ENCODE measurements at regions not wholly inside any gene's neighbourhood (a gene's known extent, or its start where the extent isn't known, plus 50 kb on each side); places are given as distances from the start of the nearest gene placed in this dataset.
A peak's percentile ranks its signal among the peaks of the same experiment; 100 is the strongest.

- TF ChIP-seq ZFX (IDR thresholded peaks at IDR 0.05), result no peak
- TF ChIP-seq, protein P1, sequence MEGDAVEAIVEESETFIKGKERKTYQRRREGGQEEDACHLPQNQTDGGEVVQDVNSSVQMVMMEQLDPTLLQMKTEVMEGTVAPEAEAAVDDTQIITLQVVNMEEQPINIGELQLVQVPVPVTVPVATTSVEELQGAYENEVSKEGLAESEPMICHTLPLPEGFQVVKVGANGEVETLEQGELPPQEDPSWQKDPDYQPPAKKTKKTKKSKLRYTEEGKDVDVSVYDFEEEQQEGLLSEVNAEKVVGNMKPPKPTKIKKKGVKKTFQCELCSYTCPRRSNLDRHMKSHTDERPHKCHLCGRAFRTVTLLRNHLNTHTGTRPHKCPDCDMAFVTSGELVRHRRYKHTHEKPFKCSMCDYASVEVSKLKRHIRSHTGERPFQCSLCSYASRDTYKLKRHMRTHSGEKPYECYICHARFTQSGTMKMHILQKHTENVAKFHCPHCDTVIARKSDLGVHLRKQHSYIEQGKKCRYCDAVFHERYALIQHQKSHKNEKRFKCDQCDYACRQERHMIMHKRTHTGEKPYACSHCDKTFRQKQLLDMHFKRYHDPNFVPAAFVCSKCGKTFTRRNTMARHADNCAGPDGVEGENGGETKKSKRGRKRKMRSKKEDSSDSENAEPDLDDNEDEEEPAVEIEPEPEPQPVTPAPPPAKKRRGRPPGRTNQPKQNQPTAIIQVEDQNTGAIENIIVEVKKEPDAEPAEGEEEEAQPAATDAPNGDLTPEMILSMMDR (conservative IDR thresholded peaks at IDR 0.05), result no peak
- H3K27ac ChIP-seq, result peak overlapping the region; percentile 63; the same call in 1 of the 2 replicates
Observed at GRCh38 chr4:41426539-41426938, 111.4 kb upstream of the LIMCH1 start.

DNA sequence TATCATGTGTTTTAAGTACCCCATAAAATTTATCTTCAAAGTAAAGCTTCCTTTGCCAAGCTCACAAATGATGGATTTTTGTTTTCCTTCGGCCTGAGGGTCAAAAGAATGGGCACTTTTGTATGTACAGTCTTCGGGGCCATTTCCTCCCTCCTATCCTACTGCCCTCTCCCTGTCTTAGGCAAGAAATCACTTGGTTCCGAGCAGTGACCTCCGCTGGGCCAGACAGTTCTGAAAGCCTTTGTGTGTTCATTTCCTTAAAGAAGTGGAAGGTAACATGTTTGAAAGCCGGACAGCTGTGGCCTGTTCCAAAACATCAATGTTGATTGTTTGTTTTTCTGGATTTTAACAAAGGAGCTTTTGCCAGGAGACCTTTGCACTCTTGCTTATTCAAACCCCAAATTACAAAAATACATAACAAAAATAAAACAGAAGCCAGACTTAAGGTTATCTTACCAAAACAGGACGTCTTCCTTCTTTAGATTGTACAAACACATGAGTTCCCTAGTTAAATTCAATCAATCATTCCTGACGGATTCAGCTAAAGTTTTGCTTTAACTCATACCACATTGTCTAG lies 110.6 kb upstream of the LIMCH1 start:
- H3K27ac ChIP-seq, result peak overlapping the region; percentile 45; the same call in 1 of the 2 replicates
- TF ChIP-seq, protein P1 (conservative IDR thresholded peaks at IDR 0.05), result no peak
- no peak for TF ChIP-seq ZFX (IDR thresholded peaks at IDR 0.05)

- H3K27ac ChIP-seq, result peak overlapping the region; percentile 58; the same call in 1 of the 2 replicates
- TF ChIP-seq ZFX (IDR thresholded peaks at IDR 0.05), result no peak
- TF ChIP-seq, protein P1 (conservative IDR thresholded peaks at IDR 0.05), result no peak
Observed at GRCh38 chr4:41427931-41428600, 109.9 kb upstream of the LIMCH1 start.

DNA sequence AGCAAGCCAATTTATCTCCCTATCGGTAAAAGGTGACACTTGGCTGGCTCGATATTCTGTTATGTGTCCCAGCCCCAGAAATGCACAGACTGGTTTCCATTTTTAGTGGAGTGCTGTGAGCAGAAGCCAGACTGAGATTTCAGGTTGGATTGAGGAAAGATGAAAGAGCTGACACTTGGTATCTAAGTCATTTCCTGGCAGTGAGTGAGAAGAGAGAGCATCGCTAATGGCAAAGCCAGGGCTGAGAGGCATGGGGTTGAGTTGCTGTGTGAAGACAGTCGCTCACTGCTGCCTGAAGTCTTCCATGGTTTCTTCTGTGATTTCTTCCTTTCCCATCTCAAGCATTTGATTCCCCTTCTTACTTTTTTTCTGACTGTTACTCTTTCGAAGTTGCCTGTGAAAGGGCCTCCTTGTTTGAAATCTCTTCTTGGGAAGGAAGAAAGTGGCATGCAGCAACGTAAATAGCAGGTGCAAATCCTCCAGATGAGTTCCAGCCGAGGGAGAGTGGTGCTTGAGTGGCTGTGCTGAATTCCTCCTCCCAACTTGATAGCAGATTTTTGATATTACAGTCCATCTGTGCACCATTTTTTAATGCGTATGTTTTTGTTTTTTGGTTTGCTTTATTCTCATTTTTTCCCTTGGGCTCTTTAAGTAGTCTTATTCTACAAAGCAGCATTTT lies 109.2 kb upstream of the LIMCH1 start:
- peak overlapping the region; percentile 58; the same call in 1 of the 2 replicates for H3K27ac ChIP-seq
- no peak for TF ChIP-seq ZFX (IDR thresholded peaks at IDR 0.05)
- TF ChIP-seq, protein P1 (conservative IDR thresholded peaks at IDR 0.05), result no peak

DNA sequence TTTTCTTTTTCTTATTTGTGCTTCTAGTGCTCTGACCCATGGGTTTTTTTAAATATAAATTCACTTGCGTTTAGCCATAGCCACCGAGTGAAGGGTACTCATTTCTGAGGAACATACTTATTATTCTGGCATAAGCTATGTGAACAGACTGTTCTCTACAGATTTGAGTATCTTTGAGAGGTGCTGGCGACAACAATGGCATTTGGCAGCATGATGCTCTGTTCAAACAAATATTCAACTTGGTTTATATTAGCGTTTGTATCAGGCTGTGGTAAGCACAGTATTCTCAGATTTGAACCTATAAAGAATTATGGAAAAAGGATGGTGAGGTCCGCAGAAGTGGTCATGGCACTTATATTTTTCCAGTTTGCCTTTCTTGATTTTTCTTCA lies 108.7 kb upstream of the LIMCH1 start:
- peak overlapping the region; percentile 58; the same call in 1 of the 2 replicates for H3K27ac ChIP-seq

DNA sequence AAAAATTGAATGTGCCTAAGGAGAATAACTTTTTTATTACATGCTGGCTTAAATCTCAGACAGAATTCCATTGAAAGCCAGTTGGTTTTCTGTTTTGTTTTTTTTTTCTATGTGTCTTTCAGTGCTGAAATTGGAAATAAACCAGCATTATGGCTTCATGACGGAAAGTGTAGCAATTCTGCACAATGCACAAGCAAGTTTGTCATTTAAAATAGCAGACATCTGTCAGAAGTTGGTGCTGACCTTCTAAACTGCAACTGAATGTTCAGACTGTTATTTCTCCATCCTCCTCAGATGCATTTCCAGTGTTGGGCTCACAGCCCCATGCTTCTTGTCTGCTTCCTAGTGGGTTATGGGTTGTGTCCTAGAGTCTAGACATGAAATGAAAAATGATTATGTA lies 107.2 kb upstream of the LIMCH1 start:
- TF ChIP-seq, protein P1 (conservative IDR thresholded peaks at IDR 0.05), result no peak
- TF ChIP-seq ZFX (IDR thresholded peaks at IDR 0.05), result no peak
- no peak overlapping the region for H3K27ac ChIP-seq

More for the DNA sequence above, 108.7 kb upstream of the LIMCH1 start:
- TF ChIP-seq ZFX (IDR thresholded peaks at IDR 0.05), result no peak
- TF ChIP-seq, protein P1 (conservative IDR thresholded peaks at IDR 0.05), result no peak

DNA sequence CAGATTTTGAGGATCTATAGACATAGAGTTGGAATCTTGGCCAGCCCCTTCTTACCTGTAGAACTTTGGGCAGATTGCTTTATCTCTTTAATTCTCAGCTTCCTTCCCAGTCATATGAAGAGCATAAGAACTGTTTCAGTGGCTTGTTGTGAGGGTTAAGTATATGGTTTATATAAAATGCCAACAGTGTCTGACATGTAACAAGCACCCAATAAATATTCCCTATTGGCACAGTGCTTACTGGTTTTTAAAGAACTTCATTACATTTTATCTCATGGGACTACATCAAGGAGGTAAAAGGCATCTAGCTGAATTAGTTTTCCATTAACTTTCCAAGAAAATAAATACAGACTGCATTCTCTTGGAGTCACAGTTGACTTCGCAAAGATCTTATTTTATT lies 106.7 kb upstream of the LIMCH1 start:
- no peak overlapping the region for H3K27ac ChIP-seq
- no peak for TF ChIP-seq ZFX (IDR thresholded peaks at IDR 0.05)
- TF ChIP-seq, protein P1 (conservative IDR thresholded peaks at IDR 0.05), result no peak

Measured in C4-2B (cell line).